ENCODE measurements at regions not wholly inside any gene's neighbourhood (a gene's known extent, or its start where the extent isn't known, plus 50 kb on each side); places are given as distances from the start of the nearest gene placed in this dataset.

DNA sequence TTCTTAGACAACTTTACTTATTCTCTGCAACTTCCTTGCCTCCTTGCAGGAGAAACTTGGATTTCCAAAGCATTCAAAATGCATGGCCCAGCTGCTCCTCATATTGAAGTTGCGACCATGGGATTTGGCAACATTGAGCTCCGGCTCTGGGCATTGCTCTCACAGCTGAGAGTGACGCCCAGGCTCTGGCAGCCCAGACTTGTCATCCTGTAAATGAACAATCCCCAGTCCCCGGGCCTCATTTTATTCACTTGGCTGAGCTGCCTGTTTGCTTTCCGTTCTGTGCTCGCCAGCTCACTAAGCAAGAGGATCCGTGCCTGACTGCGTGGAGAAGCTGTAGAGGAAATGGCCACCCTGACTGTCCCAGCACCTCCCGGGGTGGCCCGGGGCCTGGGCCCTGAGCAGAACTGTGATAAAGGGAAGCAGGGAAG is 119.5 kb upstream of the CD93 start:
- DNase-seq (ENCODE audit: low spot score): peak; percentile 57

DNA sequence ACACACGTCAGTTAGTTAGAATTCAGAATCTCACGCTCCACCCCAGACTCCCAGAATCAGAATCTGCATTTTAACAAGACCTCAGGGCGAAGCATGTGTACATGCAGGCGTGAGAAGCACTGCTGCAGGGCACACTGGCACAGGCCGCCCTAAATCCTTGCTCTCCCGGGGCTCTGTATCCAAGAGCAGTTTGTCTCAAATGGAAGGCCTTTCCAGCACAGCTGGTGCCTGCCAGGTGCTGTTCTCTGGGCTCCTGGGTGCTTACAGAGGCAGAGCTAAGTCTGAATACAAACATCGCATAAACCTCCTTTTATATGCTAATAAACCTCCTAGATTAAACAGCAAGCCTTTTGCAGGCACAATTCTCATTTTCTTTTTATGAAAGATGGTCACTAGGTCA is 119.1 kb upstream of the CD93 start:
- no peak for DNase-seq (ENCODE audit: low spot score)

DNA sequence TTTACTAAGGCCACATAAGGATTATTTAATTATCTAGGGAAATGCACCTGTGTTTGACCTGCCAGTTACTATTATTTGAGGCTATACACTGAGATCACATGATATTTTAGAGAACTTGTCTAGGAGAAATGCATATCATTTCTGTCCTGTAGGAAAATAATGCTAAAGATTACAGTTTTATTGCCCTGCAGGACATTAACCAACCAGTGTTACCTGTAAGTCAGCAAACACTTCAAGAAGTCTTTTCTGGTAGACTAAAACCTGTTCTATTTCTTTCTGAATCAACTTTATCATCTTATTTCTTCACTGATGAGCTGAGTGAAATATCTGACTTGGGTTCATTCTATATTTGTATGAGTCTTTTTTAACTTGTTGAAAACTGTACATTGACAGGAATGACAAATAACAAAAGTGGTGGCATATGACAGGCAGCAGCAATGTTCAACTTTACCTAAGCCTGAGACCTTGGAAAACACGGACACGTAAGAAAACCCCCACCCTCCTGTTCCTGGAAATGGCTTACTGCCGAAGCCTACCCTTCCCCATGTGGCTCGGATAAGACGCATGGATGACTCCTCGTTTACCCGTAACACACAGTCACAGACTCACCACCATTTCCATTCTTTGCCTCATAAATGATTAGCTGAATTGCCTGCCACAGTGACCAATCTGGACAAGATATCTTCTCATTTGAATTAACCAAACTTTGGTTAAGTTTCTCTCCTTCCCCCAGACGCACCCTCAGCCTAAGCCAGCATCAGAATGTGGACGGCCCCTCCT is 118.0 kb upstream of the CD93 start:
- no peak for DNase-seq (ENCODE audit: low spot score)

DNA sequence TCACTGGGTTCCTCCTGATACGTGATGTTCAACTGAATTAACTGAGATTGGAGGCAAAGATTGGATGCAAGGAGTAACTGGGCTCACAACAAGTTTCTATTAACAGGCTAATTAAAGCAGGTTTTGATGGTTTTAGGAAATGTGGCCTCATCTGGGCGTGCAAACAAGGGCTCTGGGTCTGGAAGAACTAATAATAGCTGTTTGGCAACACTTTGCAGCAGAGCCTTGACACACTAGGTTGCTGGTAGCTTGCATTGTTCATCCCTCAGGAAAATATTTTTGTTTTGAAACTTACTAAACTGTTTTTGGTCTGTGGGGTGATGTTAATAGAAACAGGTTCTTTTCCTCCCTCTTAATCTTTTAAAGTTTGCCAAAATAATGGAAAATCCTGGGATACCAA is 117.2 kb upstream of the CD93 start:
- DNase-seq (ENCODE audit: low spot score): no peak

DNA sequence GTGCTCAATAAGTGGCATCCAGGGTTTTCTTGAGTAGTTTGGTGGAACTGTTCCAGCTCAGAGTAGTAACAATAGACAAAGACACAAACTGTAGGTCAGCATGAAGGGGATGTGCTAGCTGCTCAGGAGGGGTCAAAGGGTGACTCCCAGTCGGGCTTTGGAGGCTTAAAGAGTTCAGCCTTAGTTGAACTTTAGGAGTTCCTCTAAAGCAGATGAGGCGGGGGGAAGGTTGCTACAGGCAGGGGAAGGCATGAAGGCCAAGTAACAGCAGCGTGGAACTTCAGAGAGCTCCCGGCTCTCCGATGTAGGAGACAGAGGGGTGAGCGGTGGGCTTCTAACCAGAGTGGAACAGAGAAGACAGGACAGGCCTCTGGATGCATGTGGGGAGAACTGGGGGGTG is 115.5 kb upstream of the CD93 start:
- no peak for DNase-seq (ENCODE audit: low spot score)

DNA sequence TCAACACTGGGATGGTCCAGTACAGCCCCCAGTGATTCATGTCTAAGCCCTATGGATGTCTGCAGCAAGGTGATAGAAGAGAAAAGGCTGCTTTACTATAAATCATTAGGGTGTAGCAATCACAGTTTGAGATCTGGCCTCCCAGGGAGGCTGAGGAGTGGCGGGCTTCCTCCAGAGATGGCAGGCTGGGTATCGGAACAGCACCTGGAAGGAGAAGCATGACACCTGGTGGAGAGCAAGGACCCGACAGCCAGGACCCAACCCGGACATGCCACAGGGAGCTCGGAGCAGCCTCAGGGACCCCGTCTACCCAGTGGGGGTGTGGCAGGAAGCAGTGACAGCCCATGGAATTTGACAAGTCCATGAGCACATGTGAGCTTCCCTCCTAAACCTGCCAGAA is 114.8 kb upstream of the CD93 start:
- no peak for DNase-seq (ENCODE audit: low spot score)

DNA sequence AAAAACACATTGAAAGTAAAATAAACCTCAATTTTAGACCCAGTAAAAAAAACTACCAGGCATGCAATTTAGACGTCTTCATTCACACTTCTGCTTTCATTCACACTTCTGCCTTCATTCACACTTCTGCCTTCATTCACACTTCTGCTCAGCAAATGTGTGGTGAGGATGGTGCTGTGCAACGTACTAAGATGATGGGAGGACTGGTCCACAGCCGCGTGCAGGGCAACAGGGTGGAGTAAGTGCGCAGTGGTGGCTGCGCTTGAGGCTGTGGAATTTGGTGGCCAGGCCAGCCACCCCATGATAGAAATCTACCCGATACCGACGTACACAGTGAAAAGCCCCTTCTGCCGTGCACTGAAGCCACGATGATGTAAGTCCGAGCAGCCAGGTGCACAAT is 114.3 kb upstream of the CD93 start:
- DNase-seq (ENCODE audit: low spot score): no peak

DNA sequence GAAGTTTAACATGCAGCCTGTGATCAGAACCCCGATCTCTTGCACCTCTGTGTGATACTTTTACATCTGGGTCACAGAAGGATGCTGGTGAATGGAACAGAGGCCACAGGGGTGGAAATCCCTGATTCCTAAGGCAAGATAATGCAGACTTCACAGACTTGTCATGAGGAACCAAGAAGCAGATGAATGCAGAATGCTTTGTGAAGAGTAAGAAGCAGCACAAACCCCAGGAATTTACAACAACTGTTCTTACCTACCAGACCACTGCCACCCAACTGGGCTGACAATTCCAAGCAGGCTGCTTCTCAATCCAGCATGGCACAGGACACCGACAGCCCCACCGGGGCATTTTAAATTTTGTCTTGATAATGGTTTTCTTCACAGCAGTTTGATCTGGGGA is 113.2 kb upstream of the CD93 start:
- no peak for DNase-seq (ENCODE audit: low spot score)

DNA sequence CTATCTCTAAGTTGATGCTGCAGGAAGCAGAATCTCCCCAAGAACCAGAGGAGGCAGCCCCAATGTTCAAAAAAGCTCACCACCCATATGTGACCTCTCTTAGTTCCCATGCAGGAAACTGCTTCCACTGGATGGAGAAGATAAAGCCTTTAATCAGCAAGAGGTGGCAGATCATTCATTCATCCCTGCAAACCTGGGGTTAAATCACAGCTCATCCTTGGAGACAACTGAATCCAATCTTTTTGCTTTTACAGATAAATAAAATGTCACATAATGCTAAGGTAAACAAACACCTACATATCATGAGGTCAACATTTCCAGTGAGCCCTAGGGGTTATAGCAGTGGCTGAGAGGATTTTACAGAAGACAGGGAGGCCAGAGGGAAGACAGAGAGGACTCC is 112.7 kb upstream of the CD93 start:
- no peak for DNase-seq (ENCODE audit: low spot score)

DNA sequence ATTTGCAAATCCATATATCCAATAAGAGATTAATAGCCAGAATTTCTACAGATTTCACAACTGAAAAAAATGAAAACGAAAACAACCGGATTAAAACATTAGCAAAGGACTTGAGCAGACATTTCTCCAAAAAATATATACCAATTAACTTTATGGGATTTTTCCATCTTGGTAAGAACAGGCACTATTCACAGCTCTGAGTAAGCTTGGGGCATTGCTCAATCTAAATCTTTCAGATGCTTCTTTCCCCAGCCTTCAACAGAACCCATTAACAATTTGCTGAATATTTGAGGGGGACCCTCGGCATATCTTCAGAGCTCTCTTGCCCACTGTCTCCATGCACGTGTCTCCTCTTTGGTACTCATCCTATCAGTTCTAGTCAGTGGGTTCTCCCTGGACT is 111.7 kb upstream of the CD93 start:
- peak; percentile 21 for DNase-seq (ENCODE audit: low spot score)

DNA sequence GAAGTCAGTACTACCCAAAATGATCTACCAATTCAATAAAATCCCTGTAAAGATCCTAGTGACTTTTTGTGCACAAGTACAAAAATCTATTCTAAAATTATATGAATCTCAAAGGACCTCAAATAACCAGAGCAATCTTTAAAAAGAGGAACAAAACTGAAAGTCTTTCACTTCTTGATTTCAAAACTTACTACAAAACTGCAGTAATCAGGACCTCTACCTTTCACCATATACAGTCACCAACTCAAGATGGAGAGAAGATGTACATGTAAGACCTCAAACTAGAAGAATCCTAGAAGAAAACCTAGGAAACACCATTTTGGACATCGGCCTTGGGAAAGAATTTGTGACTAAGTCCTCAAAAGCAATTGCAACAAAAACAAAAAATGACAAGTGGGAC is 109.5 kb upstream of the CD93 start:
- DNase-seq (ENCODE audit: low spot score): no peak

DNA sequence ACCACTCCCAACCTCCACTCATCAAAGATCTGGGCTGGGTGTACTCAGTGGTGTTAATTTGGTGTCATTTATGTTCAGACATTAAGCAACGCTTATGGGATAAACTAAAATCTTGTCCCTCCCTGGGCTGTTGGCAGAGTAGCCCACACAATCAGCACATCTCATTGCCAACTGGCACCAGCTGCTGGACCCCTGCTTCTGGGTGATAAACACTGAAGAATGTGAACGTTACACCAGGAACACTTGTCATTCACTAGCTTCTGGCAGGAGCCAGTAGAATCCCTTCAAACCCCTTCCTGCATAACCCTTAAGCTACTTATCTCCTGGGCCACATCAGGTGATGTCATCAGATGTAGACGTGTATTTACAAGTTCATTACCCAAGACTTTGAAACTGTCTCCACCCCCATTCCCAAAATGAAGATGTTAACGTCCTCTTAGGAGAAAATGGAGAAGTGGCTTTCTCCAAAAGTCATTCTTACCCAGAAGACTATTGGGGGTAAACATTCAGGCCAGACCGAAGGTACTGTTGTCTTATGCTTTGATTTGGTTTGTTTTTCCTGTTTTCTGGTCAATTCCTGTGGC is 107.8 kb upstream of the CD93 start:
- no peak for DNase-seq (ENCODE audit: low spot score)

DNA sequence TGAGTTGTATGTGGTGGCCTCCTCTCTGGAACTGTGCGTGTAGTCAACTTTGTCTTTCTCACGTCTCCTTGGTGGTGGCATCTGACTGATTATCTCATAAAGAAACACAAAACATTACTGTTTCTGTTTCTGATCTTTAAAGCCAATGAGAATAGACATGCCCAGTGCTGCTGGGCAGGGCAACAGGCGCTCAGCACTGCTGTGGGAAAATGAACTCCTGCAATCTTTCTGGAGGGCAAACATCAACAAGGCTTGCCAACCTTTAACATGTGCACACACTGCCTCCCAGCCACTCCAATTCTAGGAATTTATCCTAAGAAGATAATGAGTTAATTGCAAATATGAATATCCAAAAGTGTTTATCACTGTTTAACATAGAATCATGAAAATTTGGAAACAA is 106.3 kb upstream of the CD93 start:
- no peak for DNase-seq (ENCODE audit: low spot score)

DNA sequence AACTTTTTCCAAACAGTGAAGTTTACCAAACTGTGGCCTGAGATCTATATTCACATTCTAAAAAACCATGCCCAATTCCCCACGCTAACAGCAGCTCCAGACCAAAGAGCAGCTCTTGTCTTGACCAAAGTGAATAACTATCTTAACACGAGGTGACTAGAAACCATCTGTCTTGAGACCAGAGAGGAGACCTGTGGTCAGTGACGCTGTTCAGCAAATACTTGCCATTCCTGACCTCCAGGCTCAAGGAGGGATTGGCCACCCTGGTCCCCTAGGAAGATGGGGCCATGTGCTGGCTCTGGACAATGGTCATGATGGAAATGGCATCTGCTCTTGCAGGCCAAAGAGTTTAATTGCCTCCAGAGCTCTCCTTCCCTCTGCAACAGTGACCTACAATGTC is 104.4 kb upstream of the CD93 start:
- DNase-seq (ENCODE audit: low spot score): peak; percentile 27

DNA sequence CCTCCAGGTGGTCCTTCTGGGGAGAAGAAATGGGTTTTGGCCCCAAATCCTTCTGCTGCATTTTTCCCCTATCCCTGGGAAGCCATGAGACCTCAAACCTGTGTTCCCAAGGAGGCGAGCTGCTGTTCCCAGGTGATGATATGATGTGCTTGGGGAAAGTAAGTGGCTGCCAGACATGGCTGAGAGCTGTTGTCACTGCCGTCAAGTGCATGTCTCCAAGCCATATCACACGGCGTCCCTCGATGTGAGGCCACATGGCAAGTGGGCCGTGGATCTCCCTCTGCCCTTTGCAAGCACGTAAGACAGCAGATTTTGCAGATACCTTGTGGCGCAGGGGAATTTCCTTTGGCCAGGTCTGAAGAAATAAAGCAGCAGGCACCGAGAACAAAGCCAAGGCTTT is 103.7 kb upstream of the CD93 start:
- DNase-seq (ENCODE audit: low spot score): no peak

DNA sequence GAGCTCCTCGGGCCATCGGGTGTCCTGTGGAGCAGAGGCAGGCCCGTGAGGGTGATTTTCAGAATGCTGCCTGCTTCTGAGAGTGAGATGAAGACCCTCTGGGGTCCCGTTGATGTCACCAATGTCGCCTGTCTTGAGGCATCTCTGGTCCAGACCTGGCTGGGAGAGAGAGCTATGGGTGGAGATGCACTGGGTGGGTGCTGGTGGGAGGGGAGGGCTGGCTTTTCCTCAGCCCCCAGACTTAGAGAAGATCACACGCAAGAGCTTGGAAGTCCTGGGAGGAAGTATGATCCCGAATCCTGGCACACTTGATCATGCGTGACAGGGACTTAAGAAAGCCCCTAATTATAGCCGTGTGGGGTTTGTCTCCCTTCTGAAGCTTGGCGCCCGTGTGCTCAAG is 103.2 kb upstream of the CD93 start:
- DNase-seq (ENCODE audit: low spot score): no peak

DNA sequence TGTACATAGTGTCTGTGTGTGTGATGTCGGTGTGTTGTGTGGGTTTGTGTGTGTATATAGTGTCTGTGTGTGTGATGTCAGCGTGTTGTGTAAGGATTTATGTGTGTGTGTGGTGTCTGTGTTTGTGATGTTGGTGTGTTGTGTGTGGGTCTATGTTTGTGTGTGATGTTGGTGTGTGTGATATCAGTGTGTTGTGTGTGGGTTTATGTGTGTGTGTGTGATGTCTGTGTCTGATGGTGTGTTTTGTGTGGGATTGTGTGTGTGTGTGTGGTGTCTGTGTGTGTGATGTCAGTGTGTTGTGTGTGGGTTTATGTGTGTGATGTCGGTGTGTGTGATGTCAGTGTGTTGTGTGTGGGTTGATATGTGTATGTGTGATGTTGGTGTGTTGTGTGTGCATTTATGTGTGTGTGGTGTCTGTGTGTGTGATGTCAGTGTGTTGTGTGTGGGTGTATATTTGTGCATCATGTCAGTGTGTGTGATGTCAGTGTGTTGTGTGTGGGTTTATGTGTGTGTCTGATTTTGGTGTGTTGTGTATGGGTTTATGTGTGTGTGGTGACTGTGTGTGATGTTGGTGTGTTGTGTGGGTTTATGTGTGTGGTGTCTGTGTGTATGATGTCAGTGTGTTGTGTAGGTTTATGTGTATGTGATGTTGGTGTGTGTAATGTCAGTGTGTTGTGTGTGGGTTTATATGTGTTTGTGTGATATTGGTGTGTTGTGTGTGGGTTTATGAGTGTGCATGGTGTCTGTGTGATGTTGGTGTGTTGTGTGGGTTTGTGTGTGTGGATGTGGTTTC is 102.4 kb upstream of the CD93 start:
- no peak for DNase-seq (ENCODE audit: low spot score)

DNA sequence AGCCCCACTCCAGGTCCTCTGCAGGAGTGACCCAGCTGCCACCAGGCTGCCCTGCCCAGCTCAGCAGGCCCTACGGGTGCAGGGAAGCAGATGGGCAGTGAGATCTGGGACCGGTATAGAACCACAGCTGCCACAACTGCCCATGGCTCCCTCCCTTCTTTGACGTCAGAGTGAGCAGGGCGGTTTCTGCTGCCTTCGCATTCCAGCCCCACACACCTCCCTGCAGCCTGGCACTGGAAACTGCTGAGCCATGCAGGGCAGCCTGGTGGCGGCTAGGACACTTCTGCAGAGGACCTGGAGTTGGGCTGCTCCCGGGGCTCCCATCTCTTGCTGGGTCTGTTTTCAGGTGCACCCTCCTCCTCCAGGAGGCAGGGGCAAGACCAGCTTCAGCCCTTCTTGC is 101.6 kb upstream of the CD93 start:
- DNase-seq (ENCODE audit: low spot score): no peak

DNA sequence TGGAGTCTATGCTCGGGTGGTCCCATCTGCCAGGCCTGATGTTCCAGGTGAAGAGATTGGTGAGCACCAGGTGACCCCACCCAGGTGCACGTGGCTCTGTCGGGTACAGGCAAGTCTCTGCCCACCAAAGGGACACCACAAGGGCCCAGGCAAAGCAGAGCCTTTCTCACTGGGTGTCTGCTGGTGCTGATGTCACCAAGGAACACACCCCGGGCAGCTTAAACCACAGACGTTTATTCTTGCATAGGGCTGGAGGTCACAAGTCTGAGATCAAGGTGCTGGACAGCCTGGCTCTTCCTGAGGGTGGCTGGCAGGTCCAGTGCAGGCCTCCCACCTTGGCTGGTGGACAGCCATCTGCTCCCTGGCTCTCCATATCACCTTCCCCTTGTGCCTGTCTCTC is 100.7 kb upstream of the CD93 start:
- no peak for DNase-seq (ENCODE audit: low spot score)

DNA sequence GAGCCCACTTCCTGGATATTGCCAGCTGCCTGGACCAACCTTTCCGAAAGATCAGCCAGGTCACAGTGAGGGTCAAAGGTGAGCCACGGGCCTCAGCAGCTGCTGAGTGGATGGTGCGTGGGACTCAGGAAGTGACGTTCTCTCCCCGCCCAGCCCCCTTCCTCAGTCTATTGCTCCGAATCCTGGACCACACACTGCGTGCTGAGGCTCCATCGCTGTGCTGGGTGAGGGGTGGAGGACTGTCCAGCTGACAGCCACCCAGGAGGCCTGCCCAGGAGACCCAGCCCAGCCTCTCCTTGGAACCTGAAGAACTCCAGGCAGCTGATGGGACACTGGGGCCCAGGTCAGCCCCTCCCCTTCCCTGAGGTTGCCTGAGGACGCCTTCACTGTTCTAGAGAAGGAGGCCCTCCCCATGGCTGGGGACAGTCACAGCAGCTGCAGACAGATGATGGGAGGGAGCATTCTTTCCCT is 94.4 kb upstream of the CD93 start:
- no peak for DNase-seq (ENCODE audit: low spot score)

DNA sequence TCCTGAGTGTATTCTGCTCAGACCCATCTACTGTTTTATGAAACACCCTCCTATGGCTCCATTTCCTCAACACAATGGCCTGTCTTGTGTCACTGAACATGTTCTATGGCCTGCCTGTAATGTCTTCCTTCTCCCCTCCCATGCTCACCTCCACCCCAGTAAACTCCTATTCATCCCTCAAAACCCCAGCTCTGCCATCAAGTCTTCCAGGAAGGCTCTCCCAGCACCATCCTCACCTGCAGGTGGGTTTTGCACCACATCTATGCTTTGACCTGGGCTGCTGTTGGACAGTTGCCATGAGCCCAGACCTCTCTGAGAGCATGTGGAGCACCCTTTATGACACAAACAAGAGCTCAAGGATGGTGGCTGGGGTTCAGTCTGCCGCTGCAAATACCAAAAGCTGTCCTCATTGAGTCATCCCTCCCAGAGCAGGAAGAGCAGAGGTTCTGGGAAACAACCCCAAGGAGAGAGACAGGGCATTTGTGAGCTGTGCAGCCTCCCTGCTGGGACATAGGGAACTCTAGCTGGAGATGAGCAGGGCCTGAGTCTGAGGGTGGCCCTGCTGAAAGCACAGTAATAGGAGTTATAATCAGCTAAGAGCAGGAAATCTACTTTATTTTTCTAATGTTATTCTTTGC is 93.8 kb upstream of the CD93 start:
- no peak for DNase-seq (ENCODE audit: low spot score)

DNA sequence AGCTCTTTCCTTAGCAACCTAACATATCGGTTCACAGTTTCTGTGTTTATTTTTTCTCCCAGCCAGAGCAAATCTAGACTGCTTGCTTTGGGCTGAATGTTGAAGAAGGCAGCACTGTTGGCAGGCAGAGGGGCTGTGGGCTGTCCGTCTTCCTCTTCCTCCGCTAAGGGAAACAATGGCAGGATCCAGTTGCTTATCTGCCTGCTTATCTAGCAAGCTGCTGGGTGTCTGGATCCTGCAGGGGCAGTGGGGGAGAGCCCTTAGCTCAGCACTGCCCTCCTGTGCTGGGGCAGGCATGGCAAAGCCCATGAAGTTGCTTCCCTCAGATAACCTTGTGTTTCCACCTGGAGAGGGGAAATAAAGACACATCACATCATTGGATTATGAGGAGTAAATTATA is 92.7 kb upstream of the CD93 start:
- no peak for DNase-seq (ENCODE audit: low spot score)

DNA sequence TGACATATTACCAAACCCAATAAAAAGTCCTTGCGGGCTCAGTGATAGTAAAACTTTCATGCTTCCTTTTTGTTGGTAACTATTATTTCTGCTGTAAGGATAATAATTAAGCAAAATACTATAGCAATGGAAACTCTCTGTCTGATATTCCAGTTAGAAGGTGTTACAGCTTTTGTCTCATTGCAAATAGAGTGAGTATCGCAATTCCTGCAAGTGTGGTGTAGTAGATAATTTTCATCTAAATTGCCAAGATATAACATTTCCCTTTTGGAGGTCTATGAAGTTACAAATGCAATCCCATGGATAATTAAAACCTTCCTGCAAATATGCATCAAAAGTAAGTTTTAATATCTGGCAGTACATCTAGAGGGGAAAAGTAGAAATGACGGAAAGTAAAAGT is 88.7 kb upstream of the CD93 start:
- no peak for DNase-seq (ENCODE audit: low spot score)
